ENCODE measurements at regions not wholly inside any gene's neighbourhood (a gene's known extent, or its start where the extent isn't known, plus 50 kb on each side); places are given as distances from the start of the nearest gene placed in this dataset.

DNA sequence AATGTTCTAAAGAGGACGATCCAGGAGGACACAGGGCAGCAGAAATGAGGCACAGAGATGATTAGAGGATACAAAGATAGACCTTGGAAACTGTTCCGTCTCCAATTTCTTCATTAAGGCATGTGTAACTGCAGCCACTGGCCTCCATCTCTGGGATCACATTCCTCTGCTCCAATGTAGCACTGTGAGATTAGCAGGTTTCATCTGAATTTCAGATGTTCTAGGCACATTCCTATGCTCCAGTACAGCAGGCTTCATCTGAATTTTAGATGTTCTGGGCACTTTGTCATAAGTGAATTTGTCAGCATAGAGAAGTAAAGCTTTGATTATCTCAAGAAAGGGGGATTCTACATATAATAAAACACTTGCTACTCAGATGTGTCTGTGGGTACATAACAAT is 671.4 kb downstream of the MTRR start:
- POLR2A ChIA-PET = no interaction called here

More for the DNA sequence above, 671.4 kb downstream of the MTRR start:
- Histone ChIP-seq H2AFZ (ENCODE audit: low read length) (no peak overlapping the region), H4K20me1 (ENCODE audit: insufficient read depth, low read length) (no peaks in the 10 kb centered on the region), H3K9ac (ENCODE audit: insufficient read depth, low read depth, low read length) (no peak overlapping the region), H3K79me2 (ENCODE audit: insufficient read depth, low read length) (no peaks in the 10 kb centered on the region), H3K36me3 (replicated peaks in 1 of 2; ENCODE audit: control insufficient read depth in 1 of 2, insufficient read depth in 2 of 2, low read length in 2 of 2) (no peaks in the 10 kb centered on the region), H3K4me1 (ENCODE audit: insufficient read depth, low read length) (no peaks in the 10 kb centered on the region), H3K4me3 (replicated peaks in 1 of 3; ENCODE audit: insufficient read depth in 1 of 3, low read depth in 2 of 3, low read length in 3 of 3) (no peak overlapping the region), H3K27ac (ENCODE audit: extremely low read length, insufficient read depth, low read length) (no peak overlapping the region), H3K27me3 (ENCODE audit: control insufficient read depth in 1 of 2, insufficient read depth in 2 of 2, low read length in 2 of 2) (no peaks in the 10 kb centered on the region), H3K4me2 (ENCODE audit: low read depth, low read length) (no peak overlapping the region), H3K9me3 (ENCODE audit: low read length) (peaks cover 27% of the 10 kb centered on the region; the same call in 1 of the 2 replicates)
- WGBS (ENCODE audit: low lambda C conversion rate) = 5% methylated on average over 2 of the region's 2 CpGs
- no peak for FAIRE-seq
- CTCF ChIA-PET (ENCODE audit: low intra/inter-chr PET ratio, low total read pairs) = no interaction called here
- no TSS peak for BruUV-seq (replicated peaks)
- TF ChIP-seq, protein P1, sequence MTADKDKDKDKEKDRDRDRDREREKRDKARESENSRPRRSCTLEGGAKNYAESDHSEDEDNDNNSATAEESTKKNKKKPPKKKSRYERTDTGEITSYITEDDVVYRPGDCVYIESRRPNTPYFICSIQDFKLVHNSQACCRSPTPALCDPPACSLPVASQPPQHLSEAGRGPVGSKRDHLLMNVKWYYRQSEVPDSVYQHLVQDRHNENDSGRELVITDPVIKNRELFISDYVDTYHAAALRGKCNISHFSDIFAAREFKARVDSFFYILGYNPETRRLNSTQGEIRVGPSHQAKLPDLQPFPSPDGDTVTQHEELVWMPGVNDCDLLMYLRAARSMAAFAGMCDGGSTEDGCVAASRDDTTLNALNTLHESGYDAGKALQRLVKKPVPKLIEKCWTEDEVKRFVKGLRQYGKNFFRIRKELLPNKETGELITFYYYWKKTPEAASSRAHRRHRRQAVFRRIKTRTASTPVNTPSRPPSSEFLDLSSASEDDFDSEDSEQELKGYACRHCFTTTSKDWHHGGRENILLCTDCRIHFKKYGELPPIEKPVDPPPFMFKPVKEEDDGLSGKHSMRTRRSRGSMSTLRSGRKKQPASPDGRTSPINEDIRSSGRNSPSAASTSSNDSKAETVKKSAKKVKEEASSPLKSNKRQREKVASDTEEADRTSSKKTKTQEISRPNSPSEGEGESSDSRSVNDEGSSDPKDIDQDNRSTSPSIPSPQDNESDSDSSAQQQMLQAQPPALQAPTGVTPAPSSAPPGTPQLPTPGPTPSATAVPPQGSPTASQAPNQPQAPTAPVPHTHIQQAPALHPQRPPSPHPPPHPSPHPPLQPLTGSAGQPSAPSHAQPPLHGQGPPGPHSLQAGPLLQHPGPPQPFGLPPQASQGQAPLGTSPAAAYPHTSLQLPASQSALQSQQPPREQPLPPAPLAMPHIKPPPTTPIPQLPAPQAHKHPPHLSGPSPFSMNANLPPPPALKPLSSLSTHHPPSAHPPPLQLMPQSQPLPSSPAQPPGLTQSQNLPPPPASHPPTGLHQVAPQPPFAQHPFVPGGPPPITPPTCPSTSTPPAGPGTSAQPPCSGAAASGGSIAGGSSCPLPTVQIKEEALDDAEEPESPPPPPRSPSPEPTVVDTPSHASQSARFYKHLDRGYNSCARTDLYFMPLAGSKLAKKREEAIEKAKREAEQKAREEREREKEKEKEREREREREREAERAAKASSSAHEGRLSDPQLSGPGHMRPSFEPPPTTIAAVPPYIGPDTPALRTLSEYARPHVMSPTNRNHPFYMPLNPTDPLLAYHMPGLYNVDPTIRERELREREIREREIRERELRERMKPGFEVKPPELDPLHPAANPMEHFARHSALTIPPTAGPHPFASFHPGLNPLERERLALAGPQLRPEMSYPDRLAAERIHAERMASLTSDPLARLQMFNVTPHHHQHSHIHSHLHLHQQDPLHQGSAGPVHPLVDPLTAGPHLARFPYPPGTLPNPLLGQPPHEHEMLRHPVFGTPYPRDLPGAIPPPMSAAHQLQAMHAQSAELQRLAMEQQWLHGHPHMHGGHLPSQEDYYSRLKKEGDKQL (CRISPR knock-in tag; IDR thresholded peaks at IDR 0.05; ENCODE audit: low read depth) = no peak
- TF ChIP-seq, protein P2, sequence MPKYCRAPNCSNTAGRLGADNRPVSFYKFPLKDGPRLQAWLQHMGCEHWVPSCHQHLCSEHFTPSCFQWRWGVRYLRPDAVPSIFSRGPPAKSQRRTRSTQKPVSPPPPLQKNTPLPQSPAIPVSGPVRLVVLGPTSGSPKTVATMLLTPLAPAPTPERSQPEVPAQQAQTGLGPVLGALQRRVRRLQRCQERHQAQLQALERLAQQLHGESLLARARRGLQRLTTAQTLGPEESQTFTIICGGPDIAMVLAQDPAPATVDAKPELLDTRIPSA (CRISPR knock-in tag; IDR thresholded peaks at IDR 0.05; ENCODE audit: borderline replicate concordance) = no peak
- TF ChIP-seq SOX6 (IDR thresholded peaks at IDR 0.05) (no peak), SOX6 (CRISPR knock-in tag; IDR thresholded peaks at IDR 0.05) (no peak), PHF21A (CRISPR knock-in tag; IDR thresholded peaks at IDR 0.05) (no peak), YEATS4 (CRISPR knock-in tag; IDR thresholded peaks at IDR 0.05; ENCODE audit: borderline replicate concordance) (no peak), LCORL (IDR thresholded peaks at IDR 0.05) (no peak), LCORL (CRISPR knock-in tag; IDR thresholded peaks at IDR 0.05) (no peak), MED13 (CRISPR knock-in tag; IDR thresholded peaks at IDR 0.05) (no peak), PTBP1 (IDR thresholded peaks at IDR 0.05; ENCODE audit: low read depth, low read length, poor library complexity, severe bottlenecking) (no peak), FLYWCH1 (CRISPR knock-in tag; IDR thresholded peaks at IDR 0.05) (no peak), CHD4 (IDR thresholded peaks at IDR 0.05; ENCODE audit: borderline replicate concordance, low read length) (no peak), KDM6A (CRISPR knock-in tag; IDR thresholded peaks at IDR 0.05; ENCODE audit: low read depth) (no peak), NFATC3 (CRISPR knock-in tag; IDR thresholded peaks at IDR 0.05) (no peak), ZNF160 (CRISPR knock-in tag; IDR thresholded peaks at IDR 0.05) (no peak), ZNF12 (CRISPR knock-in tag; IDR thresholded peaks at IDR 0.05) (no peak)
- TF ChIP-seq, protein P3, sequence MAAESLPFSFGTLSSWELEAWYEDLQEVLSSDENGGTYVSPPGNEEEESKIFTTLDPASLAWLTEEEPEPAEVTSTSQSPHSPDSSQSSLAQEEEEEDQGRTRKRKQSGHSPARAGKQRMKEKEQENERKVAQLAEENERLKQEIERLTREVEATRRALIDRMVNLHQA (CRISPR knock-in tag; IDR thresholded peaks at IDR 0.05) = no peak
- TF ChIP-seq, protein P4, sequence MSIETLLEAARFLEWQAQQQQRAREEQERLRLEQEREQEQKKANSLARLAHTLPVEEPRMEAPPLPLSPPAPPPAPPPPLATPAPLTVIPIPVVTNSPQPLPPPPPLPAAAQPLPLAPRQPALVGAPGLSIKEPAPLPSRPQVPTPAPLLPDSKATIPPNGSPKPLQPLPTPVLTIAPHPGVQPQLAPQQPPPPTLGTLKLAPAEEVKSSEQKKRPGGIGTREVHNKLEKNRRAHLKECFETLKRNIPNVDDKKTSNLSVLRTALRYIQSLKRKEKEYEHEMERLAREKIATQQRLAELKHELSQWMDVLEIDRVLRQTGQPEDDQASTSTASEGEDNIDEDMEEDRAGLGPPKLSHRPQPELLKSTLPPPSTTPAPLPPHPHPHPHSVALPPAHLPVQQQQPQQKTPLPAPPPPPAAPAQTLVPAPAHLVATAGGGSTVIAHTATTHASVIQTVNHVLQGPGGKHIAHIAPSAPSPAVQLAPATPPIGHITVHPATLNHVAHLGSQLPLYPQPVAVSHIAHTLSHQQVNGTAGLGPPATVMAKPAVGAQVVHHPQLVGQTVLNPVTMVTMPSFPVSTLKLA (IDR thresholded peaks at IDR 0.05) = no peak
- TF ChIP-seq, protein P5, sequence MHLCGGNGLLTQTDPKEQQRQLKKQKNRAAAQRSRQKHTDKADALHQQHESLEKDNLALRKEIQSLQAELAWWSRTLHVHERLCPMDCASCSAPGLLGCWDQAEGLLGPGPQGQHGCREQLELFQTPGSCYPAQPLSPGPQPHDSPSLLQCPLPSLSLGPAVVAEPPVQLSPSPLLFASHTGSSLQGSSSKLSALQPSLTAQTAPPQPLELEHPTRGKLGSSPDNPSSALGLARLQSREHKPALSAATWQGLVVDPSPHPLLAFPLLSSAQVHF (CRISPR knock-in tag; IDR thresholded peaks at IDR 0.05) = no peak
- ATAC-seq = no peak
- intact Hi-C loops (cut with micrococcal nuclease; ENCODE audit: unreplicated experiment) (no loop called here), in situ Hi-C loops (cut with HindIII; ENCODE audit: extremely low pct_ligation_motif_present, low pct_unique_long_range_greater_than_20kb) (no loop called here)
- DNase-seq (ENCODE audit: low spot score) = no peak
